Uterus (tissue), 2 donors: ENCODE measurements at regions not wholly inside any gene's neighbourhood (a gene's known extent, or its start where the extent isn't known, plus 50 kb on each side); places are given as distances from the start of the nearest gene placed in this dataset.

ENCODE experiments used
- POLR2A ChIP-seq, 2 donors: fragments of 450-650 bp; IDR thresholded peaks; one replicate each; pipeline ENCODE4 v1.6.1; 2016; ENCODE audit warnings: antibody characterized with exemption in 2 of 2, mild to moderate bottlenecking in 1 of 2, moderate library complexity in 1 of 2
- TF ChIP-seq, protein P1 (sequence below), 4 experiments: fragments of 200-600 bp in 2 of 4; fragments of 450-650 bp in 2 of 4; sonication (generic) in 2 of 4; IDR thresholded peaks; one replicate each; pipeline ENCODE4 v1.5.1; 2016 to 2019; ENCODE audit warnings: antibody characterized with exemption in 4 of 4, mild to moderate bottlenecking in 2 of 4, moderate library complexity in 1 of 4

DNA sequence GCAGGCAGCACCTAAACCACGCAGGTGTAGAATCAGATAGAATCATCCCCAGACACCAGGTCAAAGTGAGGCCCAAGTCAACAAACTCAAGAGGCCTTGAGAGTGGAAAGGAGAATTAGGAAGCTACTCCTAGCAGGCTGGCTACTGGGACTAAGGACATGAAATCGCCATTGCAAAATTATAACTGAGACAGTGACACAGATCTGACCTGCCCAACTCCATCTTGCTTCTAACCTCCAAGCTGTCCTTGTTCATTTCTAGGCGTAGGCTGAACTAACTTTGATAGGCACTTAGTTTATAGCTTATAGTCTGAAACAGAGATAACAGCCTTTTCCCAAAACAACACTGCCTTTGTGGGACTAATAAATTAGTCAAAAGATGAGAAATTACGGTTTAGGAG, 52.8 kb downstream of the ACTL7B start:
- TF ChIP-seq, protein P1, sequence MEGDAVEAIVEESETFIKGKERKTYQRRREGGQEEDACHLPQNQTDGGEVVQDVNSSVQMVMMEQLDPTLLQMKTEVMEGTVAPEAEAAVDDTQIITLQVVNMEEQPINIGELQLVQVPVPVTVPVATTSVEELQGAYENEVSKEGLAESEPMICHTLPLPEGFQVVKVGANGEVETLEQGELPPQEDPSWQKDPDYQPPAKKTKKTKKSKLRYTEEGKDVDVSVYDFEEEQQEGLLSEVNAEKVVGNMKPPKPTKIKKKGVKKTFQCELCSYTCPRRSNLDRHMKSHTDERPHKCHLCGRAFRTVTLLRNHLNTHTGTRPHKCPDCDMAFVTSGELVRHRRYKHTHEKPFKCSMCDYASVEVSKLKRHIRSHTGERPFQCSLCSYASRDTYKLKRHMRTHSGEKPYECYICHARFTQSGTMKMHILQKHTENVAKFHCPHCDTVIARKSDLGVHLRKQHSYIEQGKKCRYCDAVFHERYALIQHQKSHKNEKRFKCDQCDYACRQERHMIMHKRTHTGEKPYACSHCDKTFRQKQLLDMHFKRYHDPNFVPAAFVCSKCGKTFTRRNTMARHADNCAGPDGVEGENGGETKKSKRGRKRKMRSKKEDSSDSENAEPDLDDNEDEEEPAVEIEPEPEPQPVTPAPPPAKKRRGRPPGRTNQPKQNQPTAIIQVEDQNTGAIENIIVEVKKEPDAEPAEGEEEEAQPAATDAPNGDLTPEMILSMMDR (IDR thresholded peaks at IDR 0.05), result no peak
- no peak for TF ChIP-seq POLR2A (IDR thresholded peaks at IDR 0.05)
